GM10266 (cell line): ENCODE measurements at regions not wholly inside any gene's neighbourhood (a gene's known extent, or its start where the extent isn't known, plus 50 kb on each side); places are given as distances from the start of the nearest gene placed in this dataset.

Source experiments
- DNase-seq: peaks from one replicate; pipeline ENCODE4 v3.0.0; 2012; ENCODE audit errors: extremely low spot score
- CTCF ChIP-seq: IDR thresholded peaks from 2 replicates; pipeline ENCODE4 v1.5.1; 2012; ENCODE audit warnings: mild to moderate bottlenecking, low read depth; ENCODE audit not compliant: control insufficient read depth, insufficient read depth; ENCODE audit errors: missing control alignments

DNA sequence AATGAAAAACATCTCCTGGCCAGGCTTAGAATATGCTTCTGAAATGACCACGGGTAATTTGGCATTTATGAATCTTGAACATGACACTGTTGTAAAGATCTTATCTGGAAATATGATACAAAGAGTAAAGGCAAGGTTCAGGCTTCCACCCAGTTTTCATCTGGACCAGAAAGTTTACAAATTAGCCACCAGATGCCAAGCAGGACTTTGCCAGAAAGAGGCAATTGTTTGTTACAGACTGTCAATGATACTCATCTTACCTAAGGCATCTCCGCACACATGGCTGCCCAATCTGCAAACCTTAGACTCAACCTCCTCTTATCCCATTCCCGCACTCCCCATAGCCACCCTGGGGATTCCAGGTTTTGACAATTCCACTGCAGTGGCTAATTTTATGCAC is 795.3 kb downstream of the TYW1 start:
- DNase-seq, result no peak

DNA sequence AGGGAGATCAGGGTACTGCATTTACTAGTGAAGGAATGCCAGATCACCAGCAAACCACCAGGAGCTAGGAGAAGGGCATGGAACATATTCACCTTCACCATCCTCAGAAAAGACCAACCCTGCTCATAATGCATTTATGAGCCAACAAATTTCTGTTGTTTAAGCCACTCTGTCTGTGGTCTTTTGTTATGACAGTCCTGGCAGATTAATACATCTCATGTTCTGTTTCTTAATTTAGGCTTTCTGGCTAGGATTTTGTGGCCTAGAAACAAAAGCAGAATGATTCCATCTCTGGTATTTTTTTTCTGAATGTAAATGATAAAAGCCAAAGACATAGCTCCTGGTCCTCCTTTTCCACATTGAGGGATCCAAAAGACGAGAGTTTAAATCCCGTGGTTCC is 797.9 kb downstream of the TYW1 start:
- DNase-seq, result no peak
- TF ChIP-seq CTCF, result no peak

More for the DNA sequence above, 795.3 kb downstream of the TYW1 start:
- no peak for TF ChIP-seq CTCF

DNA sequence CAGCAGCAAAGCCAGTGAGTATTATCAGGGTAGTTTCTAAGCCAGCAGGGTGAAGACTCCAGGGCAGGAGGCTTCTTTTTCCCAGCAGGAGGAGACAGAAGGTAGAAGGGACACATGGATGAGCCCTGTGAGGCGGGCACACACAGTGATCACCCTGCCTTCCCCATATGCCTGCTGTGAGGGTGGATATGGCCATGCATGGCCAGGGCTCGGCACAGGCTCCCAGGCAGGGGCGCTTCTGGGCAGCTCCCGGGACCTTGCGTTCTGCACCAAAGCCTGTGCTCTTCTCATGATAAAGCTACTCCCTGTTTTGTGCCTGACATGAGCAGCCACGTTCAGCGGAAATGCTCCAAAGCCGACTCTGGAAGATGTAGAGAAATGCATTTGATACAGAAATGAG is 807.2 kb downstream of the TYW1 start:
- no peak for TF ChIP-seq CTCF
- no peak for DNase-seq

GRCh38 chr7:67805921-67806471 is 809.4 kb downstream of the TYW1 start:
- no peak for DNase-seq
- no peak for TF ChIP-seq CTCF

DNA sequence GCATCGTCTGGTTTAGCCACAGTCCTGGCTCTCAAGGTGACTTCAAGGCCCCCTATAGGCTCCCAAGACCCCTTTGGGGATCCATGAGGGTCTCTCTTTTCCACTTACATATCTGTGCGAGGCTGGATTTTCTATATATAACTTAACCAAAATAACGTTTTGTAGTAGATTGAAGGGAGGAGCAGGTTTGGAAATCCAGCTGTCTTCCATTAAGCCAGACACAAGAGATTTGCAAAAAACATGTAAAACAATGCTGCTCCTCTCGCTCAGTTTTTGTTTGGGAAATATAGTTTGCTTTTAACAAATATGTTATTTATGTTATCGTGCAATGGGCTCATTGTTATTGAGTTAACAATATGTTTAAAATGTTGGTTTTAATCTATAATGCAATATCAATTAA is 811.2 kb downstream of the TYW1 start:
- TF ChIP-seq CTCF, result no peak
- no peak for DNase-seq

GRCh38 chr7:67809586-67809985 is 813.0 kb downstream of the TYW1 start:
- no peak for DNase-seq

GRCh38 chr7:67813621-67814292 is 817.1 kb downstream of the TYW1 start:
- no peak for DNase-seq
- no peak for TF ChIP-seq CTCF

More at GRCh38 chr7:67809586-67809985, 813.0 kb downstream of the TYW1 start:
- TF ChIP-seq CTCF, result no peak
